ENCODE measurements at regions not wholly inside any gene's neighbourhood (a gene's known extent, or its start where the extent isn't known, plus 50 kb on each side); places are given as distances from the start of the nearest gene placed in this dataset.

- 51 to 74% methylated on average over 1 of the region's 1 CpG for WGBS, 2 donors
- TF ChIP-seq EP300 (IDR thresholded peaks at IDR 0.05) (no peak), POLR2A (IDR thresholded peaks at IDR 0.05) (no peak), POLR2AphosphoS5 (IDR thresholded peaks at IDR 0.05) (no peak), CTCF (IDR thresholded peaks at IDR 0.05) (no peak)
- Histone ChIP-seq H3K36me3 (no peaks in the 10 kb centered on the region), H3K27me3 (no peaks in the 10 kb centered on the region), H3K4me3 (no peak overlapping the region), H3K4me1 (no peaks in the 10 kb centered on the region), H3K9me3 (no peaks in the 10 kb centered on the region), H3K27ac (no peak overlapping the region)
- intact Hi-C loops (cut with DNase I), result no loop called here
- DNase-seq, result no peak
Measured at GRCh38 chr10:65291286-65291685, 1634.5 kb upstream of the LRRTM3 start.

DNA sequence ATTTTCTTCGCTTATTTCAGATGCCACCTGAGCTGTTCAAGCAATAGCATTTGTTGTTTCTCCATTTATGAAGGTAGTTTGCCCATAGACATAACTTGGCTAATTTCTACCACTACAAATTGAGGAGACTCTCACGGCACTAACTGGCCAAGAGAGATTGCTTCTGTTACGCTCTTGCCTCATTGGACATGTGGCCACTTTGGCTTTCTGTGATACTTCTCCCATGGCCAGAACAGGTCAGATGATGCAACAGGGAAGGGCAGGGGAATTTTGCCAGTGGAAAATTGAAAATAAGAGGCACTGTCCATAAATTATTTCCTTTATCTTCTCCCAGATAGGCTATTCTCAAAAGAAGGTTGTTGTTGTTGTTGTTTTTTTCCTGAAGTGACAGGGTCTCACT lies 1633.3 kb upstream of the LRRTM3 start:
- Histone ChIP-seq H3K27ac (no peak overlapping the region), H3K4me1 (no peaks in the 10 kb centered on the region), H3K4me3 (no peak overlapping the region), H3K9me3 (no peaks in the 10 kb centered on the region), H3K36me3 (no peaks in the 10 kb centered on the region), H3K27me3 (no peaks in the 10 kb centered on the region)
- intact Hi-C loops (cut with DNase I), result no loop called here
- no peak for DNase-seq
- WGBS, 2 donors, result 95% methylated on average over 3 of the region's 3 CpGs
- TF ChIP-seq POLR2AphosphoS5 (IDR thresholded peaks at IDR 0.05) (no peak), EP300 (IDR thresholded peaks at IDR 0.05) (no peak), CTCF (IDR thresholded peaks at IDR 0.05) (no peak), POLR2A (IDR thresholded peaks at IDR 0.05) (no peak)

- Histone ChIP-seq H3K36me3 (no peaks in the 10 kb centered on the region), H3K4me3 (no peak overlapping the region), H3K27ac (no peak overlapping the region), H3K9me3 (no peaks in the 10 kb centered on the region), H3K27me3 (no peaks in the 10 kb centered on the region), H3K4me1 (no peaks in the 10 kb centered on the region)
- 3 to 23% methylated on average over 1 of the region's 1 CpG for WGBS, 2 donors
- DNase-seq, result no peak
- intact Hi-C loops (cut with DNase I), result no loop called here
- no peak for TF ChIP-seq EP300 (IDR thresholded peaks at IDR 0.05)
- no peak for TF ChIP-seq POLR2A (IDR thresholded peaks at IDR 0.05)
- TF ChIP-seq CTCF (IDR thresholded peaks at IDR 0.05), result no peak
Measured at GRCh38 chr10:65294329-65294728, 1631.5 kb upstream of the LRRTM3 start.

- Histone ChIP-seq H3K4me1 (no peaks in the 10 kb centered on the region), H3K9me3 (no peaks in the 10 kb centered on the region), H3K36me3 (no peaks in the 10 kb centered on the region), H3K27ac (no peak overlapping the region), H3K4me3 (no peak overlapping the region), H3K27me3 (no peaks in the 10 kb centered on the region)
- DNase-seq, result no peak
- TF ChIP-seq EP300 (IDR thresholded peaks at IDR 0.05) (no peak), POLR2A (IDR thresholded peaks at IDR 0.05) (no peak), CTCF (IDR thresholded peaks at IDR 0.05) (no peak), POLR2AphosphoS5 (IDR thresholded peaks at IDR 0.05) (no peak)
- intact Hi-C loops (cut with DNase I), result no loop called here
- 25 to 70% methylated on average over 3 of the region's 3 CpGs for WGBS, 2 donors
Measured at GRCh38 chr10:65301181-65301580, 1624.7 kb upstream of the LRRTM3 start.

DNA sequence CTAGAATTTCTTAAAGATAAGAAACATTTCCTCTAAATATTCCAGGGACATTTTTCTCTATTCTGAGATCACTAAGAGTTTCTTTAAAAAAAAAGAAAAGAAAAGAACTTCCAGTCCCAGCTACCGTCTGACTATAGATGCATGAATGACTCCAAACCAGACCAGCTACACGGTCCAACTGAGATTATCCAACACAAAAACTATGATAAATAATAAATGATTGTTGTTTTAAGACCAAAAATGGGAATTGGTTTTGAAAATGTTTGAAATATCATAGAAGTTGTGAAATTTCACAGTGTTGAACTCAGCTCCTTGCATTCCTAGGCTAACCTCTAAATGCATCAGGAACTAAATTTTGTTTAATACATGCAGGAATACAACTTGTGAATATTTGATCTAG lies 1619.6 kb upstream of the LRRTM3 start:
- DNase-seq, result no peak
- Histone ChIP-seq H3K27me3 (no peaks in the 10 kb centered on the region), H3K27ac (no peak overlapping the region), H3K9me3 (no peaks in the 10 kb centered on the region), H3K36me3 (no peaks in the 10 kb centered on the region), H3K4me1 (no peaks in the 10 kb centered on the region), H3K4me3 (no peak overlapping the region)
- no peak for TF ChIP-seq CTCF (IDR thresholded peaks at IDR 0.05)
- TF ChIP-seq POLR2A (IDR thresholded peaks at IDR 0.05), result no peak
- TF ChIP-seq POLR2AphosphoS5 (IDR thresholded peaks at IDR 0.05), result no peak
- no peak for TF ChIP-seq EP300 (IDR thresholded peaks at IDR 0.05)
- 80 to 82% methylated on average over 2 of the region's 2 CpGs for WGBS, 2 donors
- intact Hi-C loops (cut with DNase I), result no loop called here
